Neuronal stem cell (in vitro differentiated cells): ENCODE measurements at regions not wholly inside any gene's neighbourhood (a gene's known extent, or its start where the extent isn't known, plus 50 kb on each side); places are given as distances from the start of the nearest gene placed in this dataset.
A peak's percentile ranks its signal among the peaks of the same experiment; 100 is the strongest.

Experiments
- DNase-seq: peaks from one replicate; pipeline ENCODE4 v3.0.0-alpha.2; 2013; ENCODE audit warnings: low spot score
- H2AFZ ChIP-seq: one replicate; pipeline ENCODE4 v1.6.1; 2013; ENCODE audit warnings: mild to moderate bottlenecking, low read length, inconsistent platforms
- H2AK5ac ChIP-seq: 2 replicates; pipeline ENCODE4 v1.6.1; 2013; ENCODE audit warnings: low read depth, mild to moderate bottlenecking, inconsistent platforms, low read length, moderate library complexity, mixed read lengths
- H2BK120ac ChIP-seq: 2 replicates; pipeline ENCODE4 v1.6.1; 2013; ENCODE audit warnings: low read depth, mild to moderate bottlenecking, inconsistent platforms, low read length, moderate library complexity, mixed read lengths
- H2BK12ac ChIP-seq: one replicate; pipeline ENCODE4 v1.6.1; 2013; ENCODE audit warnings: low read length, inconsistent platforms
- H2BK15ac ChIP-seq: 2 replicates; pipeline ENCODE4 v1.6.1; 2013; ENCODE audit warnings: mild to moderate bottlenecking, low read length, inconsistent platforms, mixed read lengths
- H2BK5ac ChIP-seq: one replicate; pipeline ENCODE4 v1.6.1; 2013; ENCODE audit warnings: inconsistent platforms, mild to moderate bottlenecking, low read length, moderate library complexity
- H3K14ac ChIP-seq: one replicate; pipeline ENCODE4 v1.6.1; 2013; ENCODE audit warnings: low read length, inconsistent platforms
- H3K18ac ChIP-seq: 2 replicates; pipeline ENCODE4 v1.6.1; 2013; ENCODE audit warnings: low read length, inconsistent platforms
- H3K23ac ChIP-seq: 2 replicates; pipeline ENCODE4 v1.6.1; 2013; ENCODE audit warnings: low read depth, mild to moderate bottlenecking, mixed read lengths, low read length, inconsistent platforms; ENCODE audit not compliant: poor library complexity
- H3K27ac ChIP-seq: replicated peaks from 3 replicates; pipeline ENCODE4 v1.5.1; 2013; ENCODE audit warnings: low read length, inconsistent platforms
- H3K27me3 ChIP-seq, 3 experiments: 2 replicates each; pipeline ENCODE4 v1.6.1; 2013; ENCODE audit warnings: low read length in 3 of 3, mild to moderate bottlenecking in 2 of 3, inconsistent platforms in 1 of 3, low read depth in 1 of 3, mixed read lengths in 1 of 3, moderate library complexity in 1 of 3; ENCODE audit not compliant: control insufficient read depth in 3 of 3, insufficient read depth in 3 of 3
- H3K36me3 ChIP-seq, 2 donors: replicated peaks in 1 of 2; 2 replicates each; pipeline ENCODE4 v1.6.1; 2013; ENCODE audit warnings: low read length in 2 of 2; ENCODE audit not compliant: control insufficient read depth in 2 of 2, insufficient read depth in 2 of 2
- H3K4ac ChIP-seq: 2 replicates; pipeline ENCODE4 v1.6.1; 2013; ENCODE audit warnings: inconsistent platforms, mild to moderate bottlenecking, low read length, moderate library complexity
- H3K4me1 ChIP-seq, 2 donors: 1 replicate in 1 of 2; 2 replicates in 1 of 2; pipeline ENCODE4 v1.6.1; 2013; ENCODE audit warnings: low read length in 2 of 2, low read depth in 1 of 2; ENCODE audit not compliant: control insufficient read depth in 2 of 2, insufficient read depth in 1 of 2
- H3K4me2 ChIP-seq: one replicate; pipeline ENCODE4 v1.6.1; 2013; ENCODE audit warnings: mild to moderate bottlenecking, low read length, inconsistent platforms; ENCODE audit not compliant: insufficient read depth, poor library complexity, severe bottlenecking
- H3K4me3 ChIP-seq, 2 donors: 2 replicates each; pipeline ENCODE4 v1.5.1; 2013; ENCODE audit warnings: low read length in 2 of 2, mild to moderate bottlenecking in 2 of 2, inconsistent platforms in 1 of 2, moderate library complexity in 1 of 2
- H3K79me1 ChIP-seq: one replicate; pipeline ENCODE4 v1.6.1; 2013; ENCODE audit warnings: low read depth, mild to moderate bottlenecking, inconsistent platforms, low read length, moderate library complexity
- H3K9ac ChIP-seq: one replicate; pipeline ENCODE4 v1.6.1; 2013; ENCODE audit warnings: mild to moderate bottlenecking, low read depth, low read length, inconsistent platforms; ENCODE audit not compliant: poor library complexity
- H3K9me3 ChIP-seq, 2 donors: replicated peaks in 1 of 2; 2 replicates each; pipeline versions ENCODE3 to v1.6.1; 2013; ENCODE audit warnings: low read length in 2 of 2, mild to moderate bottlenecking in 2 of 2, inconsistent platforms in 1 of 2, low read depth in 1 of 2, mixed read lengths in 1 of 2, moderate library complexity in 1 of 2; ENCODE audit not compliant: control insufficient read depth in 2 of 2, insufficient read depth in 1 of 2
- H4K8ac ChIP-seq: one replicate; pipeline ENCODE4 v1.6.1; 2013; ENCODE audit warnings: low read depth, mild to moderate bottlenecking, inconsistent platforms, low read length, moderate library complexity
- H4K91ac ChIP-seq: one replicate; pipeline ENCODE4 v1.6.1; 2013; ENCODE audit warnings: low read length, low read depth, mild to moderate bottlenecking, inconsistent platforms; ENCODE audit not compliant: poor library complexity
- WGBS, 2 donors: extraction: QIAGEN DNeasy Blood & Tissue Kit; methylation state at CpG; one replicate each; pipeline ENCODE4 v1.1.7; 2013; ENCODE audit warnings: missing lambda C conversion rate in 2 of 2, mixed read lengths in 1 of 2; ENCODE audit not compliant: insufficient read length in 2 of 2, insufficient replicate concordance in 1 of 2; ENCODE audit errors: extremely low coverage in 2 of 2; 5-methylcytosine and 5-hydroxymethylcytosine counted together

- Histone ChIP-seq H3K27me3 (peaks cover 0 to 1% (median 0%) of the 10 kb centered on the region in 3 experiments), H3K79me1 (no peaks in the 10 kb centered on the region), H3K4me2 (no peak overlapping the region), H2BK120ac (no peak overlapping the region), H2BK5ac (no peak overlapping the region), H3K4me1 (peaks cover 0 to 2% of the 10 kb centered on the region in 2 donors), H3K36me3 (no peaks in the 10 kb centered on the region), H3K4me3 (no peak overlapping the region), H2AFZ (no peak overlapping the region), H3K9me3 (peaks cover 0 to 2% of the 10 kb centered on the region in 2 donors), H3K18ac (no peak overlapping the region), H4K91ac (no peak overlapping the region), H3K14ac (no peak overlapping the region), H2BK12ac (no peak overlapping the region), H4K8ac (no peak overlapping the region), H3K9ac (no peak overlapping the region), H2BK15ac (no peak overlapping the region), H2AK5ac (no peak overlapping the region), H3K4ac (no peak overlapping the region), H3K27ac (no peak overlapping the region), H3K23ac (no peak overlapping the region)
- DNase-seq, result no peak
- no CpG with 5 or more reads among the region's 2 CpGs for WGBS, 2 donors
Measured at GRCh38 chr12:68414988-68415387, 82.8 kb upstream of the MDM1 start.

GRCh38 chr12:68416350-68416749, 84.2 kb upstream of the MDM1 start:
- Histone ChIP-seq H3K14ac (no peak overlapping the region), H4K8ac (no peak overlapping the region), H3K79me1 (no peaks in the 10 kb centered on the region), H2AK5ac (no peak overlapping the region), H3K4ac (no peak overlapping the region), H3K18ac (no peak overlapping the region), H2BK120ac (no peak overlapping the region), H3K36me3 (no peaks in the 10 kb centered on the region), H2AFZ (no peak overlapping the region), H3K4me1 (peaks cover 4 to 11% of the 10 kb centered on the region in 2 donors), H2BK12ac (no peak overlapping the region), H3K23ac (no peak overlapping the region), H3K27ac (no peak overlapping the region), H3K4me2 (no peak overlapping the region), H3K9me3 (peaks cover 0 to 2% of the 10 kb centered on the region in 2 donors), H2BK15ac (no peak overlapping the region), H3K27me3 (peaks cover 0 to 1% (median 0%) of the 10 kb centered on the region in 3 experiments), H3K9ac (peak overlapping the region; percentile 32), H4K91ac (no peak overlapping the region), H2BK5ac (no peak overlapping the region), H3K4me3 (no peak overlapping the region)
- no peak for DNase-seq
- no CpG with 5 or more reads among the region's 6 CpGs for WGBS, 2 donors

GRCh38 chr12:68416826-68417225, 84.7 kb upstream of the MDM1 start:
- H3K36me3 ChIP-seq, result no peaks in the 10 kb centered on the region
- H3K79me1 ChIP-seq, result no peaks in the 10 kb centered on the region
- H2BK120ac ChIP-seq, result no peak overlapping the region
- H3K4me2 ChIP-seq, result no peak overlapping the region
- H3K9ac ChIP-seq, result no peak overlapping the region
- H3K27me3 ChIP-seq, result peaks cover 0 to 1% (median 0%) of the 10 kb centered on the region in 3 experiments
- H3K18ac ChIP-seq, result no peak overlapping the region
- no CpG with 5 or more reads among the region's 5 CpGs for WGBS, 2 donors
- H3K4ac ChIP-seq, result no peak overlapping the region
- H3K23ac ChIP-seq, result no peak overlapping the region
- no peak overlapping the region for H2AK5ac ChIP-seq
- no peak overlapping the region for H3K27ac ChIP-seq
- H2BK5ac ChIP-seq, result no peak overlapping the region
- H4K8ac ChIP-seq, result no peak overlapping the region
- H2BK15ac ChIP-seq, result no peak overlapping the region
- no peak overlapping the region for H2BK12ac ChIP-seq
- peaks cover 0 to 2% of the 10 kb centered on the region in 2 donors for H3K9me3 ChIP-seq
- H3K4me1 ChIP-seq, result peaks cover 4 to 11% of the 10 kb centered on the region in 2 donors
- no peak overlapping the region for H2AFZ ChIP-seq
- H3K14ac ChIP-seq, result no peak overlapping the region
- no peak overlapping the region for H4K91ac ChIP-seq
- no peak overlapping the region for H3K4me3 ChIP-seq
- no peak for DNase-seq

GRCh38 chr12:68418137-68418460, 85.9 kb upstream of the MDM1 start:
- H3K27me3 ChIP-seq, result peaks cover 0 to 1% (median 0%) of the 10 kb centered on the region in 3 experiments
- no peak overlapping the region for H2BK15ac ChIP-seq
- H3K9ac ChIP-seq, result no peak overlapping the region
- H3K4ac ChIP-seq, result no peak overlapping the region
- no peak overlapping the region for H3K14ac ChIP-seq
- no peak for DNase-seq
- H2AK5ac ChIP-seq, result no peak overlapping the region
- no peak overlapping the region for H3K18ac ChIP-seq
- no peak overlapping the region for H4K91ac ChIP-seq
- H3K79me1 ChIP-seq, result no peaks in the 10 kb centered on the region
- peaks cover 4 to 12% of the 10 kb centered on the region in 2 donors for H3K4me1 ChIP-seq
- no peak overlapping the region for H3K23ac ChIP-seq
- H3K4me2 ChIP-seq, result no peak overlapping the region
- no peak overlapping the region for H2BK5ac ChIP-seq
- H3K4me3 ChIP-seq, result no peak overlapping the region
- no peak overlapping the region for H4K8ac ChIP-seq
- H2BK120ac ChIP-seq, result no peak overlapping the region
- H3K27ac ChIP-seq, result no peak overlapping the region
- no peak overlapping the region for H2AFZ ChIP-seq
- H2BK12ac ChIP-seq, result no peak overlapping the region
- H3K36me3 ChIP-seq, result no peaks in the 10 kb centered on the region
- peaks cover 0 to 2% of the 10 kb centered on the region in 2 donors for H3K9me3 ChIP-seq
